GM18520 (cell line): ENCODE measurements at regions not wholly inside any gene's neighbourhood (a gene's known extent, or its start where the extent isn't known, plus 50 kb on each side); places are given as distances from the start of the nearest gene placed in this dataset.
"Not testable (repeated sequence)": the region's sequence is repeated elsewhere in the genome, so short reads cannot be mapped to it uniquely, and the experiment has no call there.

Source experiments
- ATAC-seq: cut with Tn5 transposase; IDR thresholded peaks from one replicate; pipeline ENCODE4 v1.9.1; 2021; ENCODE audit not compliant: unreplicated experiment

DNA sequence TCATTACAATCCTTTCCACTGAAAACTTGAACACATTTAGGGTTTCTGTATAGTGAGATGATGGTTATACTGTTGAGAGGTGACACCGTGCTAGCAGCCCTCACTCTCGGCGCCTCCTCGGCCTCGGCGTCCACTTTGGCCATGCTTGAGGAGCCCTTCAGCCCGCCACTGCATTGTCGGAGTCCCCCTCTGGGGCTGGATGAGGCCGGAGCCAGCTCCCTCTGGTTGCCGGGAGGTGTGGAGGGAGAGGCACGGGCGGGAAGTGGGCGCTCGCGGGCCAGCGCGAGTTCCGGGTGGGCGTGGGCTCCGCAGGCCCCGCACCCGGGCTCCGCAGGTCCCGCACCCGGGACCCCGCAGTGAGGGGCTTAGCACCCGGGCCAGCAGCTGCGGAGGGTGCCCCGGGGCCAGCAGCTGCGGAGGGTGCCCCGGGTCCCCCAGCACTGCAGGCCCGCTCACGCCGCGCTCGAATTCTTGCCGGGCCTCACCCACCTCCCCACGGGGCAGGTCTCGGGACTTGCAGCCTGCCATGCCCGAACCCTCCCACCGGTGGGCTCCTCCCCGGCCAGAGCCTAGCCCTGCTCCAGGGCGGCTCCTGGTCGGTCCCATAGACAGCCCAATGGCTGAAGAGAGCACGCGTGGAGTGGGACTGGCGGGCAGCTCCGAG lies 145.9 kb upstream of the ZNF608 start:
- ATAC-seq, result no peak

DNA sequence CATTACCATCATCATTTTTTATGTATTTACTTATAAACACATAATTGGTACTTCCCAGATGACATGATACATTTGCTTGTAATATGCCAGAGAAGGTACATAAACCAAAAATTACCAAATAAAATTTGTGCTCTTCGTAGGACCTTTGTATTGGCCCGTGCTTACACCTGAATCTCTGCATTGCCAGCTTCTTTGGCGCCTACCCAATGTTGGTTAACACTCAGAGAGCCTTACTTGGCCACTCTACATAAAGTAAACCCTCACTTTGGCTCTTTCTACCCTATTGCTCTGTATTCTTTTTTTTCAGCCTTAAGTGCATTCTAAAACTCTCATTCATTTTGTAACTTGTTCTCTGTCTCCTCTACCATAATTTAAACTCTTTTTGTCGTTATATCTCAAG lies 148.1 kb upstream of the ZNF608 start:
- ATAC-seq, result no peak

DNA sequence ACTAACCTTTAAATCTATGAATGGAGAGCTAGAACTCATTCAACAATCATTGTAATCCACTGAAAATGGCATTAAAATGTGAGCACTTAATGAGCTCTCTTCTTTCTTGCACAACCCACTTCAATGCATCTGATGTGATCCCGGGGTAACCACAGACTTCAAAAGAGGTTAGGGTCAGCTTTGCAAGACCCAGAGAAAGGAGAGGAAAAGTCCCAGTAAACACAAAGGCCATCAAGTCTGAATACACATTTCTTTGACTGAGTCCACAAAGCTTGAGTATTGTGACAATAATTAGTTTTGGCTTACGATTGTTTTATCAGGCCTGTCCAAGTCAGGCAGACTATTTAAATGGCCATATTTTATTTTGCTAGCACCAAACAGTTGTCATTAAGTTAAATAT lies 148.8 kb upstream of the ZNF608 start:
- ATAC-seq, result no peak

DNA sequence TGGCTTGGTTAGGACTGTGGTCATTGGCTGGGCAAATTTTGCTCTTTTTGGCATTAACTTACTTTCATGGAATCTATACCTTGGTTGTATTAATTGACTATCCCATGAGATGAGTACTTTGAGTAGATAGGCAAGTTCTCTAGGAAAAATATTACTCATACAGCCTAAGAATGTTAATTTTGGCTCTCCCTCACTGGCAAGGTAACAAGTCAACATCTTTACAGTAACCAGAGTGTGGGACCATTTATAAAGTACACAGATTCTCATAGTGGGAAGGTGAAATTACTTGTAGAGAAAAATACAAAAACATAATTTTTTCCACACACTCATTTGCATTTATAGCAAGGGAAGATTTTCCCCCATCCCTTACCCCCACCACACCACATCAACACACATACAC lies 154.6 kb upstream of the ZNF608 start:
- no peak for ATAC-seq

DNA sequence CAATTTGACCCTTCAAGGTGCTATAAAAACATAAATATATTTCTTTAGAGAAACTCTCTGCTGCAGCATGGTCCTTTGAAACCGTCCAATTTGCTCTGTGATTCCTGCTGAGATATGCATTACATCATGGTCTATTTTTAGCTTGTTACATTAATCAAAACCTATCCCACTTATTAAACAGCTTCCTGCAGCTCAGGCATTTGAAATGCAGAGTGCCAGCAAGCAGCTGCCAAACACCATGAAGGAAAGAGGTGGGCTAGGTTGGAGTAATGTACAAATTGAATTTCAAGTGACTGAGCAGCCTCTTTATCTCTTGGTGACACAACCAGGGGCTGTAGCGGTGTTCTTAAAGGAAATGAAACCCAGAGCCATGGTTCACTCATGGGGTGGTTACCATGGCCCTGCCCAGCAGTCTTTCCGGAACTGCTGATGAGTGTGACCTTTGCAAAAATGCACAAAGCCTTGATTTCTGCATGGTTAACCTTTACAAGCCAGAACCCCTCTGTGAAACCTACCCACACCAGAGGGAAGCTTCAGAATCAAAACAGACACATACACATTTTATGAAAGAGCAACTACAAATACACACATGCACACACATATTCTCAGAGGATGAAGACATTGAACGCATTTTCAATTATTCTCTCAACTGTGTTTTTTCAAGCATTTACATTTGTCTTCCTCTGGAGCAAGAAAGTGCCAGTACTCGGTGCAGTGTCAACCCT lies 155.8 kb upstream of the ZNF608 start:
- peak; percentile 98 for ATAC-seq

DNA sequence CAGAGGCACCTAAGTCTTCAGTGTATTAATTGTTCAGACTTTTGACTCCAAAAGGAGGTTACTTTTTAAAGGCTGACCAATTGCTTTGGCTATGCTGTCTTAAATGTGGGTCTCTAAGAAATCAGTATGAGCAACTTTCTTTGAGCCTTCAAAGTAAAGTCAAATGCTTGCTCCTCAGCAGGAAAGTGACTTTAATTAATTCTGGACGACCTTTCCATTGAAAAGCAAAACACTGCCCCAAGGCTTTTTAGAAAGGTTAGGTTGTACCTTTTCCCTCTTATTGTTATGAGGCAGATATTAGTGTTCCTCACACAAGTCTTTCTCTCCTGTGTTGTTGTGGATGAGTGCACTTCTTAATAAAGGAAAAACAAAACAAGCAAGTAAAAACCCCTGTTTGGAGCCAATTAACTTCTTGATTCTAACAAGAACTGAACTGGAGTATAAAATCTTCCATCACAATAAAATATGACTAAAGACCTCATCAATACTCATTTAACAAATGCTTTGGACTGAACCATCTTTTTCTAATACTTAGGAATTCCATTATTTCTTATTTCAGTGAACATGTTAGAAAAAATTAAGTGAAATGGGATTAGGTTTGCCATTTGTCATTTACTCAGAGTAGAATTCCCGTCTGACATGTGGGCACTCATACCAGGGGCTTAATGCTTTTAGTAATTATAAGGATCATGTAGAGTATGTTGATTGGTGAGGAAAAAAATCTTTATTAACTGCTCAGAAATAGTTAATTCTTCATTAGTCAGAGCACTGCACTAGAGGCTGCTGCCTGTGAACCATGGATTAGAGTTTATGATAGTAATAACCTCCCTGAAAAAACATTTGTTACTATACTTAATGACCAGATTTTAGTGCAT lies 159.1 kb upstream of the ZNF608 start:
- no peak for ATAC-seq

DNA sequence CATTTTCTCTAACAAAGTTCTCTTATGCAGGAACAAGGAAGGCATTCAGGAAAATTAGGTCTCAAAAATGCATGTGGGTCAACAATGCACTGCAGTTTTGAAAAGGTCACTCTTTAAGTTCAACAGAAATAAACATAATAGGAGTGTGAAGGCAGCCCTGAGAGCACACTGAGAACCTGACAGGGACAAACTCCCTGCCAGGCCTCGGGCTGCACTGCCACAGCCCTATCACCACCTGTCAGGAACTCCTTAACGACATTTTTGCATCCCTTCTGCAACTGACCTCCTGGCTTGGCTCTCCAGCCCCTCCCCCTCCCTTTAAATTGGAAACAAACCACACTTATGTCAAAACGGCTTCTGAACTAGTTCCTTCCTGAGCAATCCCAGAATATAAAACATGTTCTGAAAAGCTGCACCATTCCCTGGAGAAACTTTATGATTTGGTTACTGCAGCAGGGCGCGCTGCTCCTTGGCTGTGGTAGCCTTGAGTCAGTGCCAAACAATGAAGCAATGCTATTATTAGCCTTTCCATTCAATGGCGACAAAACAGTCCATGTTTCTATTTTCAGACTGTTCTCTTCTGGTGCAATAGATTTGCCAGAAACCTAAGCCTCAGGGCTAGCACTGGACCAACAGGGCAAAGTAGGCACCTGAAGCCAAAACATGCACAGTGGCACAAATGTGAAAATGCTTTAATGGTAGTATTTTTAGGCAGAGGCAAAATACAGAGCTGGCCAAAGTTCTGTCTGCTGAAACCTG lies 160.1 kb upstream of the ZNF608 start:
- no peak for ATAC-seq

DNA sequence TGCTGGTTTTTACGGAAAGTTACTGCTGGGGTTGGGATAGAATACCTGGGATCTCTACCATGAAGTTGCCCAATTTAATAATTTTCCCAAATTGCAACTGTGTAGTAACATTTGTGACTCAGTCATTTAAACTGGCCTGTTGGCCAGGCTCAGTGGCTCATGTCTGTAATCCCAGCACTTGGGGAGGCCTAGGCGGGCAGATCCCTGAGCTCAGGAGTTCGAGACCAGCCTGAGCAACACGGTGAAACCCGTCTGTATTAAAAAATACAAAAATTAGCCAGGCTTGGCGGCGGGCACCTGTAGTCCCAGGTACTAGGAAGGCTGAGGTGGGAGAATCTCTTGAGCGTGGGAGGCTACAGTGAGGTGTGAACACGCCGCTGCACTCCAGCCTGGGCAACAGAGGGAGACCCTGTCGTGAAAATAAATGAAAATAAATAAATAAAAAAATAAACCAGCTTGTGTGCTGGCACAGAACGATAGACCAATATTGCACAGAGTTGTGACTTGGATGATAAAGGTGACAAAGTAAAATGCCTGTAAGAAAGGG lies 160.7 kb upstream of the ZNF608 start:
- no peak for ATAC-seq

DNA sequence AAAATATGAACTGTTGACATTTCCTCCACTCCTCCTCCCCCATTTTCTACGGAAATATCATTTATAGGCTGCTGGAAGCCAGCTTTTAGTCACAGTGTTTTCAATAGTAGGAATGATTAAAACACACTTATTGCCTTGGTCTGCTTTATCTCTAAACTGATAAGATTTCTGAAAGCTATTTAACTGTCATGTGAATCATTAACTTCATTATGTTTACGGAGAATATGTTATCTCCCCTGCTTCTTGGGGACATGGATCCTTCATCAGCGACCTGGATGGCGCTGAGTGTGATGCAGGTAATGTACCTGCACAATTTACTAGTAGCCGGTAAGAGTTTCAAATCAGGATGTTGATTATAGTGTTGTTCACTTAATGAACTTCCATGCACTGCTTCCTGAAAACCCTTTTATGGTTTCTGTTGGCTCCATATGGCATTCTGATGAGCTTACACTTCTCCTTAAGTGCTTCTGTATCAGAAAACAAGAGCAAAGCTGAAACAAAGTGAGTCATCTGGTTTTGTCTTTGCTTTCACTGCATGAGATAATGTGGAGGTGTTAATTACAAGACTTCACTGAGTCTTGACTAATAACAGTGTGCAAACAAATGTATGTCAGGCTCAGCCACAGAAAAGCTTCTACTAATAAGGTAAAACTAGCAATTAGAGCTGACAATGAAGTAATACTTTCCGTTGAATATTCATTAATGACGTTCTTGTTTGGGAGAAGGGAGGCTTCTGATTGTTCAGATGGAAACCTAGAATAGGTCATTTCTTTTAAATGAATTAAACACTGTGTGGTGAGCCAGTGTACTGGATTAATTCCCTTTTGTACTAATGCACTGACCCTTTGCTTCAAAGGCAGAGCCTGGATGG lies 162.4 kb upstream of the ZNF608 start:
- peak; percentile 95 for ATAC-seq

DNA sequence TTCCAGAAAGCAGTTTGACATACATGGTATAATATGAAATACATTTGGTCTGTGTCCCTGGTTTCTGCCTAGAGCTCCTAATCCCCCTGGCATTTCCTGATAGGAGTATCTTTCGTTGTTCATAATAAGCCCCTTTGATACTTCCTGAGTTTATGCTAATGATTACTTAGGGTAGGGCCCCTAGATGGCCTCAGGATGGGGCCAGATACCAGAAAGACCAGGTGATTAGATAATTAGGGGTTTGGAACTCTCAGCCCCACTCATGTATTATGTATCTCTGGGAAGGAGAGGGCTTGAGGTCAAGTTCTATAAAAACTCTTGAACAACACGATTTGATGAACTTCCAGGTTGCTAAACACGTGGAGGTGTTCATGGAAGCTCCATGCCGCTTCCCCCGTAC lies 163.3 kb upstream of the ZNF608 start:
- no peak for ATAC-seq

DNA sequence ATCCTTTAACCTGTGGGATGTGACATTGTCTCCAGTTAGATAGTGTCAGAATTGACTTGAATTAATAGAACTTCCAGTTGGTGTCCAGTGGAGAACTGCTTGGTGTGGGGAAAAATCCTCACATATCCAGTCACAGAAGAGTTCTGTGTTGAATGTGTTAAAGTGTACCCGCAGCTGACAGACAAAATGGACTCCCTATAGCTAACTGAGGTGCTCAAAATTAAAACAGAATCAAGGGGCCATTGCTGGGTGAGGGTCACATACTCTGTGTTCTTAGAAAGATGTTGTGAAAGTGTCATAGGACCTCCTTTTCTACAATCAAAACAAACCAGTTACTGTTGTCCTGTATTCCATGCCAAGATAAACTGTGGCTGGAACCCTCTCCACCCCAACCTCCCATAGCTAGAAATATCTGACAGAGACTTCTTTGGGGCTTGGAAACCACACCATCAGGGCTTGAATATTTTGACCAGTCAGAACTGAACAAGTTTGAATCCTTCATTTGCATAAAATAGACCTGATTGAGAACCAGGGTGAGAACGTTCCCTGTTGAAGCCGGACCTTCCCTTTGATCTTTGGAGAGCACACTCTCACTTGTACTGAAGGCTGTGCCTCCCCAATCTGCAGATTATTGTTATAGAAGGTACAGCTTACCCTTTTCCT lies 164.0 kb upstream of the ZNF608 start:
- no peak for ATAC-seq

DNA sequence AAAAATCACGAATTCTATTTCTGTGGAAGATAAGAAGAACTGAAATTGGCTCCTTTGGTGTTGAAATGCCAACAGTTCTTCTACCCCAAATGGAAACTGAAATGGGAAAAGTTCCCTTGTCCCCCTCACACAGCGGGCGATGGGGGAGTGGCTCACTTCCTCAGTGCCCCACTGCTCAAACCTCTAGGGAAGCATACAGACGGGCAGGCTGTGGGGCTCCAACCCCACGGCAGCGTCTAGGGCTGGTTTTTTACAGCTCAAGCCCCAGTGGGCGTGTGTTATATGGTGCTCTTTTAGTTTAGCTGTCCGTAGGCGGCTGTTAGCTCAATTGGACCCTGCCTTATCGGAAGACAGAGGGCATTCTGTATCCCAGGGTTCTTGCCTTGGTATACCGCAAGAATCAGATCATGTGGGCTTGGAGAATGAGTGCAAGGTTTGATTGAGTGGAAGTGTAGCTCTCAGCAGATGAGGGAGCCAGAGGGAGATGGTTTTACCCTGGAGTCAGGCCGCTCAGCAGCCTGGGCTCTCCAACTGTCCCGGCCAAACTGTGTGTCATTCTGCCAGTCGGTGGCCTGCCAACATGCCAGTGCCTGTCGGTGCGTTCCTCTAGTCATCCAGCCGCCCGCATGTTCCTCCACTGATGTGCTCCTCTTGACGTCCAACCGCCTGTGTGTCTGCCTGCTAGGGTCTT lies 166.3 kb upstream of the ZNF608 start:
- ATAC-seq, result no peak

DNA sequence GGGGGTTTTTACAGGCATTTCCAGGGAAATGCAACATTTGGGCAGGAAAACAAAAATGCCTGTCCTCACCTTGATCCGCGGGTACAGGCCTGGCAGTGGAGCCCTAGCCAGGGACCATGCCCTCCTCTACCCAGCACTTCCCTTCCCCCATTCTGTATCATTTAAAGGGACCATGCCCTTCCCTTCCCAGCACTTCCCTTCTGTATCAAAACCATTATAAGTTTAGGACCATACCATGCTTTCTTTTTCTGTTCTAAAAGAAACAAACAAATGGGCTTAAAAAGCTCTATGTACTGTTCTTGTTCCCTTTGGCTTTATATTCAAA lies 166.9 kb upstream of the ZNF608 start:
- ATAC-seq, result no peak

DNA sequence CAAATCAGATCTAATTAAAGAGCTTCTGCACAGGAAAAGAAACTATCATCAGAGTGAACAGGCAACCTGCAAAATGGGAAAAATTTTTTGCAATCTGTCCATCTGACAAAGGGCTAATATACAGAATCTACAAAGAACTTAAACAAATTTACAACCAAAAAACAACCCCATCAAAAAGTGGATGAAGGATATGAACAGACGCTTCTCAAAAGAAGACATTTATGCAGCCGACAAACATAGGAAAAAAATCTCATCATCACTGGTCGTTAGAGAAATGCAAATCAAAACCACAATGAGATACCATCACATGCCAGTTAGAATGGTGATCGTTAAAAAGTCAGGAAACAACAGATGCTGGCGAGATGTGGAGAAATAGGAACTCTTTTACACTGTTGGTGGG lies 169.9 kb upstream of the ZNF608 start:
- not testable (repeated sequence) for ATAC-seq

DNA sequence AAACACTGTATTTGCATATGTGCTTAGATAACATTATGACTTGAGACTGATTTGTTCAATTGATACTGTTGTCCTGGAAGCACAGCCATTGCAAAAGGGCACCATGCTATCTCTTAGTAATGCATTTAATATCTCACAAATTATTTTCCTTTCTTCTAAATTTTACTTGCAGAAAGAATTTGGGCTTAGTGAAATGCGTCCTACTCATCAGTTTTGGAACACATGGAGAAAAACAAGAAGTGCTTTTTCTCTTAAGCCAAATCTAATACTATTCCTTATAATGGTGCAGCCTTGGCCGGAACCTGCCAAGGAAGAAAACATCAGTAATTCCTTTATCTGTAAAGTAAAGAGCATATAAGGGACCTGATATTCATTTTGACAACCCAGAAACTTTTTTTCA lies 172.2 kb upstream of the ZNF608 start:
- no peak for ATAC-seq

DNA sequence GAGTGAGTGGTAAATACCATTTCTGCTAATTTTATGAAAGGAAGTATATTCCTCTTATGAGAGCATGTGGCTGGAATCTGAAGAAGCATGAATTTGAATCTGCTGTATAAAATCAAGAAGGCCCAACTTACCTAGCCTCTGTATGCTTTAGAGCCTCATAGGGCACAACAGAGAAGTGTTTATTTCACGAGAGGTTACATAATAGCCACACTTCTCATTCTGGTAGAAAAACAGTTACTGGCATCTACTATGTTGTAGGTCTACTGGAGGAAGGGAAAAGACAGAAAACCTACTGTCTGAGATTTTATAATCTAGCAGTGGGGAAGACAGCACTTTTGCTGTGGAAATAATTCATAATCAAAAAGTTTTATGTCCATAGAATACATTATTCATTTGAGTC lies 172.6 kb upstream of the ZNF608 start:
- ATAC-seq, result no peak

DNA sequence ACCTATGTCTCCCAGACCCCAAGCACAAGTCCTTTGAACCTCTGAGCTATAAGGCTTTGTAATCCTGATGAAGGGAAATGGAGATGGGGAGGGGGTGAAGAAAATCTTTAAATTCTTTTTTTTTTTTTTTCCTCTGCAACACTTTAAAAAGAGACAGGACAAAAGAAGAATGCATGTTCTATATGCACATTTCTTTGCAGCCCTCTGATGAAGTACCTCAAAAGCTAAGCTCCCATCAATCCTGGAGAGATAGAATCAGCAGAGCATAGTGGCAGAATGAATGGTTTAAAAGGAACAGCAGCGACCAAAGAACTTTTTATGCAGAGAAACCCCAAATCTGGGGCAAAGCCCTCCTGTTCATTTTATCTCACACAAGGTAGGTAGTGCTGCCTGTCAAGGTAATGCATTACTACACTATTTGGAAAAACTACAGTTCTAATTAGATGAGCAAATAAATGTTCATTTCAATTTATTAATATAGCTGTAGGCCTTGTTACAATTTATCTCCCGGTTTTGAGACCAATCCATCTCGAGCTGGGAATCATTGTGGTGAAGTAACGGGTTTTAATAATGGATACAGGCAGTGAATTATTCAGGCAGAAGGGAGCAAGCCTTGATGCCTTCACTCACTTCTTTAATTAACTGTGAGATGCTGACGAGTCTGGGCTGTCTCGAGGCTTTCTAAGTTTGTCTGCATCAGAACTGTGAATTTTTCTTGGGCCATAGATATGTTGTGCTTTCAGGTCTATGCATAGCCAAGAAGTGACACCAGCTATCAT lies 173.5 kb upstream of the ZNF608 start:
- no peak for ATAC-seq
